Activated CD4-positive, CD25-positive, alpha-beta regulatory T cell treated with anti-CD3 and anti-CD28 coated beads, Interleukin-2, amount 50 U/mL, for 24 hours (primary cell): ENCODE measurements at regions not wholly inside any gene's neighbourhood (a gene's known extent, or its start where the extent isn't known, plus 50 kb on each side); places are given as distances from the start of the nearest gene placed in this dataset.
"Not testable (repeated sequence)": the region's sequence is repeated elsewhere in the genome, so short reads cannot be mapped to it uniquely, and the experiment has no call there.

Experiments
- ATAC-seq, 2 donors: fragments of 150-1000 bp; cut with Tn5 transposase; one replicate each; pipeline ENCODE4 v1.10.0; 2021; ENCODE audit warnings: mild to moderate bottlenecking in 1 of 2, moderate library complexity in 1 of 2

DNA sequence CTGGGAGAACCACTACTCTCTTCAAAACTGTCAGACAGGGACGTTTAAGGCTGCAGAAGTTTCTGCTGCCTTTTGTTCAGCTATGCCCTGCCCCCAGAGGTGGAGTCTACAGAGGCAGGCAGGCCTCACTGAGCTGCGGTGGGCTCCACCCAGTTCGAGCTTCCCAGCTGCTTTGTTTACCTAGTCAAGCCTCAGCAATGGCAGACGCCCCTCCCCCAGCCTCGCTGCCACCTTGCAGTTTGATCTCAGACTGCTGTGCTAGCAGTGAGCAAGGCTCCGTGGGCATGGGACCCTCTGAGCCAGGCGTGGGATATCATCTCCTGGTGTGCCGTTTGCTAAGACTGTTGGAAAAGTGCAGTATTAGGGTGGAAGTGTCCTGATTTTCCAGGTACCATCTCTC, 258.6 kb upstream of the GOT2 start:
- ATAC-seq = not testable (repeated sequence)

DNA sequence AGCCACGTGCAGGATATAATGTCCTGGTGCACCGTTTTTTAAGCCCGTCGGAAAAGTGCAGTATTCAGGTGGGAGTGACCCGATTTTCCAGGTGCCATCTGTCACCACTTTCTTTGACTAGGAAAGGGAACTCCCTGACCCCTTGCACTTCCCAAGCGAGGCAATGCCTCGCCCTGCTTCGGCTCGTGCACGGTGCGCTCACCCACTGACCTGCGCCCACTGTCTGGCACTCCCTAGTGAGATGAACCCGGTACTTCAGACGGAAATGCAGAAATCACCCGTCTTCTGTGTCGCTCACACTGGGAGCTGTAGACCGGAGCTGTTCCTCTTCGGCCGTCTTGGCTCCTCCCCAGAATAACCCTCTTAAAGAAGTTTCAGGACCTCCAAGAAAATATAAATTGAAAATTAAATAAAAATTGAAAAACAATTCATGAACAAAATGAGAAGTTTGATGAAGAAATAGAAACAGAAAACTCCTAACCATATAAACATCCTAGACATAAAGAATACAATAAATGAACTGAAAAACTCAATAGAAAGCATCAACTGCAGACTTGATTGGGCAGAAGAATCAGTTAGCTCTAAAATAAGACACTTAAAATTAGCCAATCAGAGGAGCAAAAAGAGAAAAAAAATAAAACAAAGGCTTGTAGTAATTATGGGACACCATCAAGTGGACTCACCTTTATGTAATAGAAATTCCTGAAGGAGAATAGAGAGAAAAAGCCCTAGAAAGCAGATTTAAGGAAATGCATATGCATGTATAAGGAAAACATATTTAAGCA, 249.3 kb upstream of the GOT2 start:
- not testable (repeated sequence) for ATAC-seq

DNA sequence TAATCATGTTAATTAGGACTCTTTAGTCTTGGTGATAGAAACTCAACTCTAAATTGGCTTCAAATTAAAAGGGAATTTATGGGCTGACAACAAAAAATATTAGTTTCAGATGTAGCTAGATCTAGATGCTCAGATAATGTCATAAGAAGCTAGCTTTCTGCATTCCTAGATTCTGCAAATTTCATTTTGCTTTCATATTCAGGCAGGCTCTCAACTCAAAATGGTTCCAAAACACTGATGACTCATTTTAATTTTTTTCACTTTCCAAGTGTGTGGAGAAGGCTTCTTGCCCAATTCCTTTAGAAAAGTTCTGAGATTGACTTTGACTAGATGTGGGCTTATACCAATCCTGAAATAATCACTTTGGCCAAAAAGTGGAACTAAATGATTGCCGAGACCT, 236.7 kb upstream of the GOT2 start:
- no peak for ATAC-seq

DNA sequence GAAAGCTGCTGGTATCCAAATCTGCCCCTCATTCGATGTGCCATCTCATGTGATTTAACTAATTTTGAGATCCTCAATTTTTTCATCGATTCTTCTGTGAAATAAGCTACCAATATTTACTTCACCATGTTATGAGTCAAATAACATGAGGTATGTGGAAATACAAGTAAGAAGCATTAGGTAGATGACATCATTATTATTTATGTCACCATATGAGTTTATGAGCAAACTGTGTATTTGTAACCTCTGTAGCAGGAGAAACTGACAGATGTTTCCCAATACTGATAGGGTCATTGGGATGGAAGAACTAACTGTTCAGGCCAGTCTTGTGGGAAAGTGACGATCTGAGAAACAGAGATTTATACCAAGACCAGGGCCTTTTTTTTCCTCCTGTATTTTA, 229.4 kb upstream of the GOT2 start:
- ATAC-seq = no peak

DNA sequence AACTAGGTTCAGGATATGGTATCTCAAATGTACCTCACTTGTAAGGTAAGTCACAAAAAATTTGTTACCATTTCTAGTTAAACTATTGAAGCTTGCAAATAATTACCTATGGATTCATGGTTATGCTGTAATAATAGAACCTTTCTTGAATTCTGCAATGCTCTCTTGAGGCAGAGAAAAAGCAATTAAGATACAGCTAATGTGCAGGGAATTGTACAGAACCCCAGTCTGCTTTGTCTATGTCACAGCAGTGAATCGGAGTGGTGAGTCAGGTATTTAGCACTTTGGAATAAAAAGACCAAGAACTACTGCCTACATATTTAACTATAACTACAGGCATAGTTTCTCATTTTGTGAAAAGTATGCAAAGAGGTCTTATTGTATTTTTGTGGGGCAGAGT, 228.7 kb upstream of the GOT2 start:
- ATAC-seq = no peak

DNA sequence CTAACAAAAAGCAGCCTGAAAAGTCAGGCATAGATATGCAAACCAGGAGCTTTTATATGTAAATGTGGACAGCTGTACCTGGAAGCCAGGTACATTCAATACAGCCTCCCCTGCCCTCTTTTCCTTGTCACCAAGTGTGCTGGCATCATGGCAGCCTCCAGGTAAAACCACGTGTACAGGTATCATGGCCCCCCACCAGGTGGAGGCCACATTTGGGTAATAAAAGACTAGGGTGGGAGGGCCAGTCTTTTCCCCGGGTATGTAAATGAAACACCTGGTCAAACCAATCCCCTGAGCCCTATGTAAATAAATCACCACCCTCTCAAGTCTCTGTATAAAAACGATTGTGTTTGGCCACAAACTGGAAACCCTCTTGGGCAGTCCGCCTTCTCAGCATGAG, 226.4 kb upstream of the GOT2 start:
- ATAC-seq = no peak

DNA sequence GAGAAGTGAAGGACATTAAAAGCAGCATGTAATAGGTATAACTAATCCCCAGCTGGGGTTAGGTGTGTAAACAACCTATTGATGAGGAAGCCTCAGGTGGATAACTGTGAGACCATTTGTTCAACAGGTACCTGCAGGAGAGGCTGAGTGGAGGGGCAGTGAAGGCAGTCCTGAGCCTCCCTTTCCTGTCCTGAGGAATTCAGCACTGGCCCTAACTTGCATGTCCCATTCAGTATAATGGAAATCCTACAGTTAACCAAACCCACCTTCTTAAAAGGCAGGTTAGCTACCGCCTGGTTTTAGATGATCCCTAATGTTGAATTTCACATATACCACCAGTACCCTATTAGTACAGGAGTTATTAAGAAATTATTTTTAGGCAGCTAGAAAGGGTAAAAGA, 225.9 kb upstream of the GOT2 start:
- ATAC-seq = no peak

DNA sequence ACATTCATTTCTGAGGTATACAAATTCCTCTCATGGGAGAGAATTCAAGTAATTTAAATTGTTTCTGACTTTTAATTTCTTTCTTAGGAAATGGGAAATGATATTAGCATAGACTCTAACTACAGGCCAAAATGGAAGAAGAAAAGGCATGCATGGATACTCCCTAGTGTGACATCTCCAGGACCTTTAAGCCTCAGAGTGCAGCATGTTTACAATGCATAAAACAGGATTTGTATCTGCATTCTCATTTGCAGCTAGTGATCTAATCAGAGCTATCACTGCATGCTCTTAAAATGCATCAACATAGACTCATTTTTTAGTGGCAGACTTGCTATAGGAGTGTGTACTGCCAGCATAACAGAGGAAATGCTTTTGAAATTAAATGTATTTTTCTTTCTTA, 224.6 kb upstream of the GOT2 start:
- ATAC-seq = no peak

DNA sequence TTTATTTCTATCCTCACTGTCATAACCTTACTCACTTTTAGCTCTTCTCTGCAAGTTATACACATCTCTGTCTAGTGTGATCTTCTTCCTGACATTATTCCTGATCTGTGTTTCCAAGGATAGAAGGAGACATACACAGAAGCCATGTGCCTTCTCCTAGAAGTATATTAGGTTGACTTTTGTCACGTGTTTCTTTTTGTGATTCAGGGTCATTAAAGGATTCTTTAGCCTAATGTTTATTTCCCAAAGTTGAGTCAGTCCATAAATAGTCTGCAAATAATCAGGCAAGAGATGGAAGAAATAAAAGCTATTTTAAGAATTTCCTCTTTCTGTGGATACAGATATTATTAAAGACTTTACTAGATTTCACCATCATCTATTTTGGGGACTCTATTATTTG, 214.1 kb upstream of the GOT2 start:
- ATAC-seq = no peak

DNA sequence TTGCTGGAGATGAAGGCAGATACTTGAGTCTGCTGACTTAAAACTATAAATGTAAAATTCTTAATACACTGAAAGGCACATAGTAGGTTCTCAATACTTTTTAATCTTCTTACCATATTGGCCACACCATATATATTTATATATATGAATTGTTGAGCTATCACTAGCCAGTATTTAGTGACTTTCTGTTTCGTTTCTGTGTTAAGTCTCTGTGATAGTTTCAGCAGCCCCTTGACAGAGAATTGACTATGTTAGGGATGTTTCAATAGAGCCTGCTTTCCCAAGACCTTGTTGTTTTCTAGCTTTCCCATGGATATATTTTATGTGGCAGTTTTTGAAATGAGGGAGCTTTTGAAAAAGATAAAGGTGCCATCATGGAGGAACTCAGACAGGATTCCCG, 206.5 kb upstream of the GOT2 start:
- ATAC-seq = no peak

DNA sequence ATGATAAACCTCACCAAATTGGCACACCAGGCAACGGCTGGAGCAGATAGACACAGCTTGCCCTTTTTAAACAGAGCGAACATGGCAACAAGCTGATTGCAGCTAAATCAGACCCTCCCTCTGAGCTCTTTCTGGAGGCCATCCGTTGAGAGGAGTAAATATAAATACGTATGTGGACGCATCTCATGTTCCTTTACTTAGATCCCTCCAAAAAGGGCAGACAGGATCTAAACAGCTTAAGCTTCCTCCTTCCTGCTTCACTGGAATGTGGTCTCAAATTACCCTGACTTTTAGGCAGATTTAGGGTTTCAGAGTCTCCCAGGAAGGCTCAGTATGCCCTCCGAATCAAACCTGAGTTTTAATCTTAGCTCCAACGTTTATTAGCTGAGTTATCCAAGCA, 204.7 kb upstream of the GOT2 start:
- no peak for ATAC-seq

DNA sequence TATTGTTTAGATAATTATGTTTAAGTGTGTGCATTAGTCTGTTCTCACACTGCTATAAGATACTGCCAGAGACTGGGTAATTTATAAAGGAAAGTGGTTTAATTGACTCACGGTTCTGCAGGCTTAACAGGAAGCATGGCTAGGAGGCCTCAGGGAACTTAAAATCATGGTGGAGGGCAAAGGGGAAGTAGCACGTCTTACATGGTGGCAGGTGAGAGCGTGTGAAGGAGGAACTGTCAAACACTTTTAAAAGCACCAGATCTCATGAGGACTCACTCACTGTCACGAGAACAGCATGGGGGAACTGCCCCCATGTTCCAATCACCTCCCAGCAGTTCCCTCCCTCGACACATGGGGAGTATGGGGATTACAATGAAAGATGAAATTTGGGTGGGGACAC, 203.5 kb upstream of the GOT2 start:
- ATAC-seq = no peak

DNA sequence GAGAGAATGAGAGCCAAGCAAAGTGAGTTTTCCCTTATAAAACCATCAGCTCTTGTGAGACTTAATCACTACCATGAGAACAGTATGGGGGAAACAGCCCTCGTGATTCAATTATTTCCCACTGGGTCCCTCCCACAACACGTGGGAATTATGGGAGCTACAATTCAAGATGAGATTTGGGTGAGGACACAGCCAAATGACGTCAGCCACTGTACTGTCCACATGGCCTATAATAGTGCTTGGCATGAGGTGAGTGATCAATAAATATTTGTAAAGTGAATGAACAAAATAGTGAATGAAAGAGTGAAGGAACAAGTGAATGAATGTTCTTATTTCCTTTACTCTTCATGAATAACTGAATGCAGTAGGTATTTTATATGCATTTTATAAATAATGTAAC, 199.1 kb upstream of the GOT2 start:
- no peak for ATAC-seq

DNA sequence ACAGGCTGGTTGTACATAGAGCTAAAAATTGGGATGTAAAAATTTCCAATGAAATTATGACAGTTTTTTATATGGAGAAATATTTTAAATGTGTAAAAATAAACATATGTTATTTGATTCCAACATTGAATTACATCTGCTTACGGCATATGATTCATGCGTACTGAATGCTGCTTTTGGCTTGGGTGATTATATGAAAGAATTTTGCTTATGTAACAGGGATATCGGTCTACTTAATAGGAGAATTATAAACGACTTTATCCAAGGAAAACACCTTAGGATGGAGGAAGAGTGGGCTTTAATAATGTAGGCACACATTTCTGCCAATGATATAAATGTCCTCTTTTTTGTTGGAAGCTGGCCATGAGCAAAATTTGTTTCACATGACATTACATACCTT, 197.3 kb upstream of the GOT2 start:
- no peak for ATAC-seq

DNA sequence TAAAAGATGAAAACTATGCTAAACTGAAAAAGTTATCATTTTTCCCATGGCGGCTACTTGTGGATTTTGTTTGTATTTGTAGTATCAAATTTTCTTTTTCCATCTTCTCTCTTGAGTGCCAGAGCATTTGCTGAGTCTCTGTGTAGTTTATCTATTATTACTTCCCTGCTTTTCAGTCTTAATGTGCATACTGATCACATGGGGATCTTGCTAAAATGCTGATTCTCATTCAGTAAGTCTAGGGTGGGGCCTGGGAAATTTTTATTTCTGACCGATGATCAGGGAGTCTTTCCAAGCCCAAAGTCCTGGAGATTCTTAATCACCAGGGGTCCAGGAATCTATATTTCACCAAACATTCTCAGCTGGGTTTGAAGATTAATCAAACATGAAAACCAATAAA, 189.0 kb upstream of the GOT2 start:
- no peak for ATAC-seq

DNA sequence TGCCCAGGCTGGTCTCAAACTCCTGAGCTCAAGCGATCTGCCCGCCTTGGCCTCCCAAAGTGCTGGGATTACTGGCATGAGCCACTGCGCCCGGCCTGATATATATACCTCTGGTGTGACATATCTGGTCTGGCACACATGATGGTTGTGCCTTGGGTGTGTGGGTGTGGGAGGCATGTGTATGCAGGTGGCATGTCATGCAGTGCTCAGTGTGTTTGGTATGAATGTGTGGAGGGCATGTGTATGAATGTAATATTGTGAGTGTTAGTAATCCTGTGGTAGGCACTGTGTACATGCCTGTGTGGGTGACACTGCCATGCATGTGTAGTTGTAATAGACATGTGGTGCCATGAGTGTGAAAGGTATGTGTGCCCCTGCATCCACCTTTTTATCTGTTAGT, 179.3 kb upstream of the GOT2 start:
- no peak for ATAC-seq

DNA sequence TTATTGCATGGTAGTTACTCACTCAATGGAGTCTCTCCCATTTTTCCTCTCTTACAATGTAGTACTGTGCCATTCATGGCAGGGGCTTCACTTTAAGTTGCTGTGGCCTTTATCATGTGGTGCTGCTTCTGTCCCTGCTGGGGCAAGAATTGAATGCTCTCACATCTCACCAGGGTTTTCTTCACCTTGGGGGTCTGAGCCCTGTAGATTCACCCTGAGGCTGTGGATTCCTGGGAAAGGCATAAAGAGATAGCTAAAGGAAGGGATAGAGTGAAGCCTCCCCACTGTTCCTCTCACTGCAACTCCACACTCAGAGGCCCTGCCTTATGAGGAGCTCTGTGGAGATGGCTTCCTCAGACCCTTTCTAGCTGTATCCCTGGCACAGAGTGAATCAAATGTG, 178.5 kb upstream of the GOT2 start:
- ATAC-seq = no peak

DNA sequence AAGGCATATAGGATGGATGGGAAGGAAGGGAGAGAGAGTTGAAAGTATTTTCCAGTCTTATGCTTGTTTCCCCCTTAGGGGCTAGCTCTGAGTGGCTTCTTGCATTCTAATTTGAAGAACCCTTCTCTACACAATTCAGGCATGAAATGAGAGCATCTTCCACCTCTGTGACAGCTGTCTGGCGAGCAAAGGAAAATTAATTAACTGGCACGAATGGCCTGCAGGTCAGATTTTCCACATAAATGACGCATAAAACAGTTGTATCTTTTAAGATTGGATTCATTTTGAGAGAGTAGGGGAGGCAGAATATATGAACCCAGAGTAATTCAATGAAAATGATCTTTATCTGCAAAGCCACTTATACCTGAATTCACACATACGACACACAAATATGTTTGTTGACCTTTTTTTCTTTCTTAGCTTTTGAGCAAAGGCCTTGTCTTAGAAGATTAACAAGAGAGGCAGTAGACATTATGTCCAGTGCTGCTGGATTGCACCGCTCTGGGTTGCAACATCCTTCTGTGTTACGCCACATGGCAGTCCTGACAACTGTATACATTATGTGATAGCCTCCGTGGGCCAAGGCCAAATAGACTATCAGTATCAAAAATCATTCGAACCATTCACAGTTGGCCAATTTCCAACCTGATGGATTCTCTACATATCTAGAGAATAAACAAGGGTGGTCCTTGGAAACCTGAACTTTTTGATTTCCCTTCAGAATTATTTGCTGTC, 173.0 kb upstream of the GOT2 start:
- ATAC-seq = no peak

DNA sequence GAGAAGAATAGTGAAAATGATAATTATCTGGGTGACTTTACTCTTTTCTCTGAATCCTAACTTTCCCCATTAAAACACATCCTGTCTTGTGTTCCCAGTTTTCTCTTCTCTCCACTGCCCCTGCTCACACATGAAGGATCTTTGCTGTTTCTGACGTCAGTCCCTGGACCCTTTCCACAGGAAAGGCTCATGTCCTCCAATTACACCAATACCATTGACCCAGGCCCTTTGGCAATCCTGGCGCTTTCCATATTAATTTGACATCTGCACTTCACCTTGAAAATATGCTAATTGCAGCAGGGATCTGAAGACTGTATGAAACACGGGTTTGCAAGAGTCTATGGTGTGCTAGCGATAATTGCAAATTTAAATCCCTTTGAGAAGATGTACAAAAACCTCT, 170.2 kb upstream of the GOT2 start:
- ATAC-seq = no peak

DNA sequence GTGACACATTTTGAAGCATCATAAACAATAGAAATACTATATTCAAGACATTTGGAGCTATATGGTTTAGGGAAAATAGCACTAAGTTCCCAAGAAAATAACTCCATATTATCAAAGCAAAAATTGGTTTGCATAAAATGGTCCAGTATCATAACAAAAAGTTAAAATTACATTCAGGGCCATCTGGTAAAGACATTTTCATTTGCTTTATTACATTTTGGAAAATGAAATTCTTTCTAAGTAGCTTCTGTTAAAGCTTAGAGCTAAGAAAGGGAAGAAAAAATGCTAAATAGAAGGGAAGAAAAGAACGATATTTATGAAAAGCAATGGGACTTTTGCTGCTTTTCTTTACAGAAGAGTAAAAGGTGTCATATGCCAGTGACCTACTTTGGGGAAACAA, 155.4 kb upstream of the GOT2 start:
- no peak for ATAC-seq

DNA sequence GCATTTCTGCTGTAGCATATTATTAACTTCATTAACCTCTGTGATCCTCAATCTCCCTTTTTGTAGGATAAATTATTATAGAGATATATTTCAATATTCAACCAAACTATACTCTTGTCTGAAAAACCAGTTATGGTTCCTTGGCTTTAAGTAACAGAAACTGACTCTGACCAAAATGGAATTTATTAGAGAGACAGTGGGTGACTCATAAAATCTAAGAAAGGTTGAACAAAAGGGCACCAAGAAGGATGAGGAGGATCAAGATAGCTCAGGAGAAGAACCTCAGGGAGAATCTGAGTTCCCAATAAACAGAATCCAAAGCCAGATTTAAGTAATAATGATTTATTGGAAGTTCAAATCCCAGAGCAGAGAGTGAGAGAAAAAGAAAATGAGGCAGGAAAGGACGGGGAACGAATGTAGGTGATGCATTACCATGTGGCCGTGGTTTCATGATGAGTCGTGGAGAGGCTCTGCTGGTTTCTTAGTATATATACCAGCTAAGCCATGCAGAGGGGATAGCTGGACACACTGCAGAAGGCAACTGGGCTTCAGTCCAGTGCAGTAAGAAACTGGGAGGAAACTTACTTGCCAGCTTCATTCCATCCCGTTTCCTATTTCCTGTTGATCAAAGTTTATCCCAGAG, 151.5 kb upstream of the GOT2 start:
- ATAC-seq = no peak

DNA sequence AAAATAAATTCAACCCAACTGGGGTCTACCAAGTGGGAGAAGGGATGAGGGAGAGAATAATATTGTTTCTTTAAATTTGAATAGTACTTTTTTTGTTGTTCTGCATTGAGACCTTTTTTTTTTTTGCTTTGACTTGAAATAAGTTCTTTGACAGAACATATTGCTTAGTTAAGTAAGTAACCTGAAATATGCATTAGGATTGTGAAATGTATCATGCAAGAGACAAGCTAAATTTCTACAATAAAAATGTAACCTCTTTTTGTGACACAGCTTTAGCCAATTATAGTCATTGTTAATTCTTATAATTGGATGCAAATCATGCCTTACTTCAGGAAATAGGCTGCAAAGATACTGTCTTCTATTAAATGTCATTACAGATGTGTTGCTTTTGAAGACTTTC, 150.0 kb upstream of the GOT2 start:
- no peak for ATAC-seq

DNA sequence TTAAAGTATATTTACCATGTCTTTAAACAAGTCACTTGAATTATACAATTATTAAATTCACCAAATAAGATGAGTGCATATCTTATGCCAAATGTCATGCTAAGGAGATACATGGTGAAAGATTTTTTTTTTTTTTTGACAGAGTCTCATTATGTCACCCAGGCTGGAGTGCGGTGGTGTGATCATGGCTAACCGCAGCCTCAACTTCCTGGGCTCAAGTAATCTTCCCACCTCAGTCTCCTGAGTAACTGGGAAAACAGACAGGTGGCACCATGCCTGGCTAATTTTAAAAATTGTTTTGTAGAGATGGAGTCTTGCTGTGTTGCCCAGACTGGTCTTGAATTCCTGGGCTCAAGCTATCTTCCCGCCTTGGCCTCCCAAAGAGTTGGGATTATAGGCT, 149.0 kb upstream of the GOT2 start:
- ATAC-seq = no peak

DNA sequence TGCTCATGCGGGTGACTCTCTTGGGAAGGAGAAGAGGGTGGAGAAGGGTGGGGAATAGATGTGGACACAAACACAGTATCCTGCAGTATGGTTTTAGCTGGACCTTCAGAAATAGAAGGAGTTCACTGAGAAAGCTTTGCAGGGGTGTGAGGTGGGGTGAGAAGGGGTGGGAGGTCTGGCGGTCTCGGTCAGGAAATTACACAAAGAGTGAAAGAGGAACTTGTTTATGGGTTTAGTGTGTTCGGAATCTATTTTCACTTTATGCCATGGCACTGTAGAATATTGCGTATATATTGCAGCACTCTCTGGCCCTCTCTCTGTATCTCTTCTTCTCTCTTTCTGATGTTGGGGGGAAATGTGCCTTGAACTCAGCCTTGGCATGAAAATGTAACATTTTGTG, 148.2 kb upstream of the GOT2 start:
- ATAC-seq = no peak
